H9 (cell line): ENCODE measurements at regions not wholly inside any gene's neighbourhood (a gene's known extent, or its start where the extent isn't known, plus 50 kb on each side); places are given as distances from the start of the nearest gene placed in this dataset.

Experiments used
- DNase-seq: peaks from one replicate; pipeline ENCODE4 v3.0.0-alpha.2; 2017
- H2AFZ ChIP-seq: one replicate; pipeline ENCODE4 v1.6.1; 2013; ENCODE audit warnings: mild to moderate bottlenecking, low read length, control low read depth, moderate library complexity
- H2AK5ac ChIP-seq: 2 replicates; pipeline ENCODE4 v1.6.1; 2013; ENCODE audit warnings: low read length, control low read depth, mixed read lengths; ENCODE audit not compliant: insufficient read length
- H2BK120ac ChIP-seq: one replicate; pipeline ENCODE4 v1.6.1; 2013; ENCODE audit warnings: low read depth, mild to moderate bottlenecking, low read length, control low read depth, inconsistent platforms; ENCODE audit not compliant: poor library complexity, severe bottlenecking
- H2BK12ac ChIP-seq: 2 replicates; pipeline ENCODE4 v1.6.1; 2013; ENCODE audit warnings: low read length, control low read depth, mixed read lengths, low read depth; ENCODE audit not compliant: insufficient read length
- H2BK15ac ChIP-seq: 2 replicates; pipeline ENCODE4 v1.6.1; 2013; ENCODE audit warnings: low read depth, low read length, control low read depth
- H2BK20ac ChIP-seq: one replicate; pipeline ENCODE4 v1.6.1; 2013; ENCODE audit warnings: low read depth, mild to moderate bottlenecking, low read length, control low read depth, inconsistent platforms; ENCODE audit not compliant: poor library complexity, severe bottlenecking
- H2BK5ac ChIP-seq: 2 replicates; pipeline ENCODE4 v1.6.1; 2013; ENCODE audit warnings: low read length, control low read depth, mixed read lengths; ENCODE audit not compliant: insufficient read length
- H3K14ac ChIP-seq: 2 replicates; pipeline ENCODE4 v1.6.1; 2013; ENCODE audit warnings: low read length, control low read depth; ENCODE audit not compliant: insufficient read depth
- H3K18ac ChIP-seq: 2 replicates; pipeline ENCODE4 v1.6.1; 2013; ENCODE audit warnings: low read depth, mild to moderate bottlenecking, mixed read lengths, low read length, control low read depth; ENCODE audit not compliant: insufficient read length
- H3K23ac ChIP-seq: 2 replicates; pipeline ENCODE4 v1.6.1; 2013; ENCODE audit warnings: low read length, control low read depth, mixed read lengths, low read depth; ENCODE audit not compliant: insufficient read length
- H3K23me2 ChIP-seq: 2 replicates; pipeline ENCODE4 v1.6.1; 2013; ENCODE audit warnings: low read depth, mild to moderate bottlenecking, mixed read lengths, low read length, control low read depth; ENCODE audit not compliant: insufficient read length, poor library complexity, severe bottlenecking
- H3K27ac ChIP-seq: 2 replicates; pipeline ENCODE4 v1.5.1; 2013; ENCODE audit warnings: low read length, control low read depth, mixed read lengths, low read depth; ENCODE audit not compliant: insufficient read length
- H3K27me3 ChIP-seq: 2 replicates; pipeline ENCODE4 v1.6.1; 2013; ENCODE audit warnings: low read length, control low read depth, inconsistent platforms; ENCODE audit not compliant: insufficient read depth
- H3K4ac ChIP-seq: 2 replicates; pipeline ENCODE4 v1.6.1; 2013; ENCODE audit warnings: low read depth, mild to moderate bottlenecking, control low read depth, inconsistent platforms, low read length, moderate library complexity
- H3K4me1 ChIP-seq: 2 replicates; pipeline ENCODE4 v1.6.1; 2013; ENCODE audit warnings: low read length, control low read depth, inconsistent platforms; ENCODE audit not compliant: insufficient read depth
- H3K4me2 ChIP-seq: 2 replicates; pipeline ENCODE4 v1.6.1; 2013; ENCODE audit warnings: low read length, control low read depth, mixed read lengths; ENCODE audit not compliant: insufficient read length, insufficient read depth
- H3K56ac ChIP-seq: 2 replicates; pipeline ENCODE4 v1.6.1; 2013; ENCODE audit warnings: low read depth, mild to moderate bottlenecking, mixed read lengths, low read length, control low read depth; ENCODE audit not compliant: insufficient read length
- H3K79me1 ChIP-seq: 2 replicates; pipeline ENCODE4 v1.6.1; 2013; ENCODE audit warnings: low read depth, mild to moderate bottlenecking, moderate library complexity, low read length, control low read depth, inconsistent platforms; ENCODE audit not compliant: insufficient read depth, poor library complexity, severe bottlenecking
- H3K79me2 ChIP-seq: 2 replicates; pipeline ENCODE4 v1.6.1; 2013; ENCODE audit warnings: low read length, control low read depth, inconsistent platforms; ENCODE audit not compliant: insufficient read depth
- H3K9ac ChIP-seq: 2 replicates; pipeline ENCODE4 v1.6.1; 2013; ENCODE audit warnings: low read length, control low read depth, mixed read lengths; ENCODE audit not compliant: insufficient read length; ENCODE audit errors: extremely low read depth
- H3K9me3 ChIP-seq: one replicate; pipeline ENCODE4 v1.6.1; 2013; ENCODE audit warnings: low read depth, low read length, inconsistent platforms; ENCODE audit not compliant: control insufficient read depth
- H3T11ph ChIP-seq: one replicate; pipeline ENCODE4 v1.6.1; 2013; ENCODE audit warnings: mild to moderate bottlenecking, low read length, control low read depth, inconsistent platforms
- H4K20me1 ChIP-seq: one replicate; pipeline ENCODE4 v1.6.1; 2013; ENCODE audit not compliant: control insufficient read depth, insufficient read length, insufficient read depth
- H4K5ac ChIP-seq: 2 replicates; pipeline ENCODE4 v1.6.1; 2013; ENCODE audit warnings: low read depth, mild to moderate bottlenecking, mixed read lengths, low read length, control low read depth; ENCODE audit not compliant: insufficient read length
- H4K8ac ChIP-seq: replicated peaks from 2 replicates; pipeline ENCODE4 v1.6.1; 2013; ENCODE audit warnings: low read length, control low read depth, mixed read lengths, low read depth; ENCODE audit not compliant: insufficient read length
- H4K91ac ChIP-seq: 2 replicates; pipeline ENCODE4 v1.6.1; 2013; ENCODE audit warnings: low read depth, mild to moderate bottlenecking, moderate library complexity, mixed read lengths, low read length, control low read depth; ENCODE audit not compliant: insufficient read length
- H3K27ac Mint-ChIP-seq, 3 experiments: 2 replicates in 2 of 3; 3 replicates in 1 of 3; pipeline ENCODE4 v1.8.0; 2020 to 2021; ENCODE audit warnings: mixed read lengths in 3 of 3, mild to moderate bottlenecking in 1 of 3, moderate library complexity in 1 of 3
- H3K27me3 Mint-ChIP-seq: 2 replicates; pipeline ENCODE4 v1.8.0; 2021; ENCODE audit warnings: low read depth, mild to moderate bottlenecking, moderate library complexity, mixed read lengths
- H3K36me3 Mint-ChIP-seq, 3 experiments: 2 replicates in 2 of 3; 3 replicates in 1 of 3; pipeline ENCODE4 v1.8.0; 2020 to 2021; ENCODE audit warnings: low read depth in 3 of 3, mixed read lengths in 3 of 3; ENCODE audit not compliant: insufficient read depth in 1 of 3
- H3K4me1 Mint-ChIP-seq, 2 experiments: 2 replicates each; pipeline ENCODE4 v1.8.0; 2020; ENCODE audit warnings: mixed read lengths in 2 of 2
- H3K4me3 Mint-ChIP-seq, 2 experiments: 2 replicates in 1 of 2; 3 replicates in 1 of 2; pipeline ENCODE4 v1.8.0; 2020 to 2021; ENCODE audit warnings: mild to moderate bottlenecking in 2 of 2, mixed read lengths in 2 of 2, moderate library complexity in 1 of 2
- H3K9me3 Mint-ChIP-seq, 2 experiments: 2 replicates in 1 of 2; 3 replicates in 1 of 2; pipeline ENCODE4 v1.8.0; 2020; ENCODE audit warnings: mild to moderate bottlenecking in 2 of 2, mixed read lengths in 2 of 2, moderate library complexity in 1 of 2
- CTCF ChIP-seq: fragments of 200-600 bp; sonication (generic); conservative IDR thresholded peaks from 3 replicates; pipeline ENCODE4 v1.8.0; 2021; ENCODE audit warnings: antibody characterized with exemption, mild to moderate bottlenecking
- WGBS: extraction: QIAGEN DNeasy Blood & Tissue Kit; methylation state at CpG from one replicate; pipeline ENCODE4 v1.1.7; 2013; ENCODE audit warnings: missing lambda C conversion rate, low lambda C conversion rate, mixed read lengths; ENCODE audit not compliant: insufficient read length; ENCODE audit errors: extremely low coverage; 5-methylcytosine and 5-hydroxymethylcytosine counted together

DNA sequence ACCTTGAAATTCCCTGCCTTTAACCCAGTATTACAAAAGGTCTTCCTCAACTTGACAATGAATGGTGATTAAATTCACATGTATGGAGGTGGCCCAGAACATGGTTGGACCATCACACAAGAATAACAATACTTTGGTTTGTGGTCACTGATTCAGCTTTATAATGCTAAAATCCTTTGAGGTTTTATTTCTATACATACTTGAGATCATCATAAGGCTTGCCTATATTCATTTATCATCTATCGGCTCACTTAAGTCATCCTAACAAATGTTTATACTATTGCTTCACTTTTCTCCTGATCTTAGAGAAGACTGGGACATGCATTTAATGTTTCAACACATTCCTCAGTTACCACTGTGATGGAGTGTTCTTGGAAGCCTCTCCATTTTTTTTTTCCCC, 191.3 kb downstream of the DMAC1 start:
- Histone ChIP-seq H4K5ac (no peak overlapping the region), H3K27ac (no peak overlapping the region), H3T11ph (no peak overlapping the region), H2BK5ac (no peak overlapping the region), H2AFZ (no peak overlapping the region), H3K56ac (no peak overlapping the region), H3K79me2 (no peaks in the 10 kb centered on the region), H3K4me1 (no peaks in the 10 kb centered on the region), H2BK15ac (no peak overlapping the region), H3K23ac (no peak overlapping the region), H2AK5ac (no peak overlapping the region), H4K91ac (no peak overlapping the region), H3K18ac (no peak overlapping the region), H3K4me2 (no peak overlapping the region), H2BK120ac (no peak overlapping the region), H2BK20ac (no peak overlapping the region), H4K8ac (no peak overlapping the region), H3K23me2 (no peaks in the 10 kb centered on the region), H4K20me1 (no peaks in the 10 kb centered on the region), H3K4ac (no peak overlapping the region), H2BK12ac (no peak overlapping the region), H3K79me1 (no peaks in the 10 kb centered on the region), H3K27me3 (no peaks in the 10 kb centered on the region), H3K9me3 (no peaks in the 10 kb centered on the region), H3K9ac (no peak overlapping the region), H3K14ac (no peak overlapping the region)
- H3K27ac Mint-ChIP-seq, result no peak overlapping the region
- TF ChIP-seq CTCF, result no peak
- no peaks in the 10 kb centered on the region for H3K36me3 Mint-ChIP-seq
- no peak for DNase-seq
- no CpG with 5 or more reads among the region's 1 CpG for WGBS
- no peaks in the 10 kb centered on the region for H3K9me3 Mint-ChIP-seq
- H3K27me3 Mint-ChIP-seq, result no peaks in the 10 kb centered on the region; the same call in 1 of the 2 replicates
- H3K4me1 Mint-ChIP-seq, result no peaks in the 10 kb centered on the region
- no peak overlapping the region for H3K4me3 Mint-ChIP-seq
